SIG-M5 (cell line): ENCODE measurements at regions not wholly inside any gene's neighbourhood (a gene's known extent, or its start where the extent isn't known, plus 50 kb on each side); places are given as distances from the start of the nearest gene placed in this dataset.

Experiments
- DNase-seq: peaks from one replicate; lab custom pipeline; 2025; lab: John Stamatoyannopoulos, UW

GRCh38 chr6:7468382-7469081 is 72.9 kb upstream of the DSP start:
- peak; percentile 30 for DNase-seq

GRCh38 chr6:7469696-7470095 is 71.8 kb upstream of the DSP start:
- no peak for DNase-seq

- DNase-seq: no peak
Measured at GRCh38 chr6:7471171-7471570, 70.3 kb upstream of the DSP start.

- no peak for DNase-seq
Measured at GRCh38 chr6:7473805-7474719, 67.4 kb upstream of the DSP start.

- no peak for DNase-seq
Measured at GRCh38 chr6:7475081-7475480, 66.4 kb upstream of the DSP start.

- no peak for DNase-seq
Measured at GRCh38 chr6:7479801-7480266, 61.6 kb upstream of the DSP start.

- no peak for DNase-seq
Measured at GRCh38 chr6:7484666-7485065, 56.8 kb upstream of the DSP start.

GRCh38 chr6:7486951-7487350 is 54.5 kb upstream of the DSP start:
- no peak for DNase-seq

- DNase-seq: no peak
Measured at GRCh38 chr6:7488494-7488893, 53.0 kb upstream of the DSP start.

- DNase-seq: no peak
Measured at GRCh38 chr6:7489376-7489775, 52.1 kb upstream of the DSP start.
